GM23248 (cell line): ENCODE measurements at regions not wholly inside any gene's neighbourhood (a gene's known extent, or its start where the extent isn't known, plus 50 kb on each side); places are given as distances from the start of the nearest gene placed in this dataset.

ENCODE experiments used
- DNase-seq: peaks from one replicate; pipeline ENCODE4 v3.0.0-alpha.2; 2015
- H2AFZ ChIP-seq: fragments of 200-600 bp; sonication (generic); 2 replicates; pipeline ENCODE4 v1.6.1; 2016; ENCODE audit warnings: antibody characterized with exemption
- H3F3A ChIP-seq: fragments of 200-600 bp; sonication (generic); 2 replicates; pipeline ENCODE4 v1.6.1; 2016; ENCODE audit warnings: mild to moderate bottlenecking, antibody characterized with exemption, mixed run types; ENCODE audit not compliant: insufficient read depth
- H3K27ac ChIP-seq: fragments of 200-600 bp; sonication (generic); 2 replicates; pipeline ENCODE4 v1.5.1; 2016; ENCODE audit warnings: mild to moderate bottlenecking
- H3K27me3 ChIP-seq: fragments of 200-600 bp; sonication (generic); replicated peaks from 2 replicates; pipeline ENCODE4 v1.6.1; 2016; ENCODE audit warnings: mild to moderate bottlenecking; ENCODE audit not compliant: insufficient read depth
- H3K36me3 ChIP-seq: fragments of 200-600 bp; sonication (generic); 2 replicates; pipeline ENCODE4 v1.6.1; 2016; ENCODE audit warnings: low read depth, mild to moderate bottlenecking
- H3K4me1 ChIP-seq: fragments of 200-600 bp; sonication (generic); 2 replicates; pipeline ENCODE4 v1.6.1; 2016; ENCODE audit warnings: mild to moderate bottlenecking; ENCODE audit not compliant: insufficient read depth
- H3K4me2 ChIP-seq: fragments of 200-600 bp; sonication (generic); one replicate; pipeline ENCODE4 v1.6.1; 2016; ENCODE audit warnings: mild to moderate bottlenecking; ENCODE audit not compliant: unreplicated experiment
- H3K4me3 ChIP-seq: fragments of 200-600 bp; sonication (generic); 2 replicates; pipeline ENCODE4 v1.5.1; 2016; ENCODE audit warnings: mild to moderate bottlenecking
- H3K79me2 ChIP-seq: fragments of 200-600 bp; sonication (generic); 2 replicates; pipeline ENCODE4 v1.6.1; 2016; ENCODE audit warnings: mild to moderate bottlenecking; ENCODE audit not compliant: insufficient read depth
- H3K9ac ChIP-seq: fragments of 200-600 bp; sonication (generic); 2 replicates; pipeline ENCODE4 v1.6.1; 2016; ENCODE audit warnings: mild to moderate bottlenecking
- H3K9me2 ChIP-seq: fragments of 200-600 bp; sonication (generic); 2 replicates; pipeline ENCODE4 v1.6.1; 2016; ENCODE audit warnings: mixed run types, mild to moderate bottlenecking, moderate library complexity; ENCODE audit not compliant: insufficient read depth
- H3K9me3 ChIP-seq: fragments of 200-600 bp; sonication (generic); one replicate; pipeline ENCODE4 v1.6.1; 2017; ENCODE audit warnings: low read depth
- H4K20me1 ChIP-seq: fragments of 200-600 bp; sonication (generic); 2 replicates; pipeline ENCODE4 v1.6.0; 2016; ENCODE audit not compliant: insufficient read depth
- EZH2 ChIP-seq: fragments of 200-600 bp; sonication (generic); IDR thresholded peaks from 2 replicates; pipeline ENCODE4 v1.6.1; 2018; ENCODE audit warnings: antibody characterized with exemption, mild to moderate bottlenecking; ENCODE audit not compliant: insufficient read depth, poor library complexity, severe bottlenecking
- EZH2phosphoT487 ChIP-seq: fragments of 200-600 bp; sonication (generic); IDR thresholded peaks from 2 replicates; pipeline ENCODE4 v1.6.1; 2018; ENCODE audit warnings: antibody characterized with exemption, moderate library complexity, mild to moderate bottlenecking, low read depth; ENCODE audit not compliant: insufficient read depth
- WGBS, 2 experiments: methylation state at CpG; one replicate each; pipeline ENCODE4 v1.1.6; 2015 to 2017; ENCODE audit warnings: low lambda C conversion rate in 2 of 2, low coverage in 1 of 2; ENCODE audit errors: missing lambda C conversion rate in 2 of 2; 5-methylcytosine and 5-hydroxymethylcytosine counted together
- in situ Hi-C: fragments of 300-500 bp; cut with MboI; formaldehyde crosslinking; loops from 2 replicates; pipeline ENCODE4 v1.15.0; 2020

DNA sequence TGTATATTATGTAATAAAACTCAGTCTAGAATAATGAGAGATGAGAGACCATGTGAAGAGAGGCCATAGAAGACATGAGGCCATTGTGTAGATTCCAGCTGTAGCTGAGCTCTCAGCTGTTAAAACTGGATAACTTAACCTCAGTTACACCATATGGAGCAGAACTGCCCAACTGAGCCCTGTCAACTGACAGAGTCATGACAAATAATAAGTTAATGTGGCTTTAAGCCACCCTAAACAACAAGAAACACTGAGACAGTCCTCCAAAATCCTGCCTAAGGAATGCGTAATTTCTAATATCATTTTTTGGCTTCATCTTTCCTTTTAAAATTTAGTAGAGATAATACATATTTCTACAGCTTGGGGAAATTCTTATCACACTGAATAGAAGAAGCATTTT, 580.0 kb upstream of the RGS18 start:
- H3K4me2 ChIP-seq: no peak overlapping the region
- no peak overlapping the region for H3K9ac ChIP-seq
- in situ Hi-C loops: no loop called here

DNA sequence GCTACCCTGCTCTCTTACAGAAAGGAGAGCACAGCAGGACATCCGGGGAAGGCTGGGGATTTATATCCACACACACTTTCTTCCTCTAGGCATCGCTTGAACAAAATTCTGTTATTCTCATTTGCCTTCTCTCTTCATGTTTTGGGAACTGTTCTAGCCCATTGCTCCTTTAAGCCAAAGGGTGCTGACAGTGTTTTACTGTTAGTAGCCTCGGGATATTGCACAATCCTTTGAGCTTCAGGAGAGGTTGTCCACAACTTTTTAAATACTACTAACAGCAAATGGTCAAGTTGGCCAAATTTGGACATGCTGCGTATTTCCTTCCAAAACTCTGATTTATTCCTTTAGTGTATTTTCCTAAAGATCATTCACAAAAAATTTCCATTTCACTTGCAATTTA, 579.2 kb upstream of the RGS18 start:
- H2AFZ ChIP-seq: no peak overlapping the region
- no peaks in the 10 kb centered on the region for H3K9me2 ChIP-seq
- H3K27ac ChIP-seq: no peak overlapping the region
- H3K9me3 ChIP-seq: no peaks in the 10 kb centered on the region
- H3K79me2 ChIP-seq: no peaks in the 10 kb centered on the region
- no peak for TF ChIP-seq EZH2
- TF ChIP-seq EZH2phosphoT487: no peak
- no peaks in the 10 kb centered on the region for H3K27me3 ChIP-seq
- in situ Hi-C loops: no loop called here
- no peak overlapping the region for H3K9ac ChIP-seq
- no peak overlapping the region for H3K4me3 ChIP-seq
- no peaks in the 10 kb centered on the region for H3K36me3 ChIP-seq
- no peaks in the 10 kb centered on the region for H3F3A ChIP-seq
- WGBS, 2 experiments: 21 to 26% methylated on average over 4 of the region's 4 CpGs
- H4K20me1 ChIP-seq: no peaks in the 10 kb centered on the region
- no peak overlapping the region for H3K4me2 ChIP-seq
- H3K4me1 ChIP-seq: no peaks in the 10 kb centered on the region
- no peak for DNase-seq

More for the DNA sequence above, 580.0 kb upstream of the RGS18 start:
- Histone ChIP-seq H3K27ac (no peak overlapping the region), H3K79me2 (no peaks in the 10 kb centered on the region), H3K9me3 (no peaks in the 10 kb centered on the region), H3F3A (no peaks in the 10 kb centered on the region), H3K4me3 (no peak overlapping the region), H3K36me3 (no peaks in the 10 kb centered on the region), H3K9me2 (no peaks in the 10 kb centered on the region), H2AFZ (no peak overlapping the region), H3K27me3 (no peaks in the 10 kb centered on the region), H3K4me1 (no peaks in the 10 kb centered on the region), H4K20me1 (no peaks in the 10 kb centered on the region)
- no peak for TF ChIP-seq EZH2
- no peak for TF ChIP-seq EZH2phosphoT487
- WGBS, 2 experiments: 47 to 63% methylated on average over 1 of the region's 1 CpG
- no peak for DNase-seq

DNA sequence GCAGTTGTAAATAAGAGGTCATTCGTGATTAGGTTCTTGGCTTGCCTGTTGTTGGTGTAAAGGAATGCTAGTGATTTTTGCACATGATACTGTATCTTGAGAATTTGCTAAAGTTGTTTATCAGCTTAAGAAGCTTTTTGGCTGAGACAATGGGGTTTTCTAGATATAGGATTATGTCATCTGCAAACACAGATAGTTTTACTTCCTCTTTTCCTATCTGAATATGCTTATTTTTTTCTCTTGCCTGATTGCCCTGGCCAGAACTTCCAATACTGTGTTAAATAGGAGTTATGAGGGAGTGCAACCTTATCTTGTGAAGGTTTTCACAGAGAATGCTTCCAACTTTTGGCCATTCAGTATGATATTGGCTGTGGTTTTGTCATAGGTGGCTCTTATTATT, 576.1 kb upstream of the RGS18 start:
- Histone ChIP-seq H3K9ac (no peak overlapping the region), H3K79me2 (no peaks in the 10 kb centered on the region), H3K4me3 (no peak overlapping the region), H3K27ac (no peak overlapping the region), H3K27me3 (no peaks in the 10 kb centered on the region), H3F3A (no peaks in the 10 kb centered on the region), H3K9me3 (no peaks in the 10 kb centered on the region), H4K20me1 (no peaks in the 10 kb centered on the region), H3K4me2 (no peak overlapping the region), H3K4me1 (no peaks in the 10 kb centered on the region), H2AFZ (no peak overlapping the region), H3K36me3 (no peaks in the 10 kb centered on the region), H3K9me2 (no peaks in the 10 kb centered on the region)
- DNase-seq: no peak
- TF ChIP-seq EZH2phosphoT487 (no peak), EZH2 (no peak)
- in situ Hi-C loops: no loop called here
- WGBS, 2 experiments: 16 to 32% methylated on average over 1 of the region's 1 CpG

DNA sequence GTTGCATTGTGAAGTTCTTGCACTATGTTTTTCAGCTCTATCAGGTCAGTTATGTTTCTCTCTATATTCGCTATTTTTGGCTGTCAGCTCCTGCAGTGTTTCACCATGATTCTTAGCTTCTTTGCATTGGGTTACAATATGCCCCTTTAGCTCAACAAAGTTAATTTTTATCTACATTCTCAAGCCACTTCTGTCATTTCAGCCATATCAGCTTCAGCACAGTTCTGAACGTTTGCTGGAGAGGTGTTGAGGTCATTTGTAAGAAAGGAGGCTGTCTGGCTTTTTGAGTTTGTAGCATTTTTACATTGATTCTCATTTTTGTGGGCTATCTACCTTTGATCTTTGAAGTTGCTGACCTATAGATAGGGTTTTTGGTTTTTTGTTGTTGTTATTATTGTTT, 573.2 kb upstream of the RGS18 start:
- H3K27ac ChIP-seq: no peak overlapping the region
- no peak overlapping the region for H2AFZ ChIP-seq
- no peaks in the 10 kb centered on the region for H3F3A ChIP-seq
- H3K36me3 ChIP-seq: no peaks in the 10 kb centered on the region
- no peak overlapping the region for H3K4me3 ChIP-seq
- no peaks in the 10 kb centered on the region for H4K20me1 ChIP-seq
- DNase-seq: no peak
- 15 to 22% methylated on average over 2 of the region's 2 CpGs for WGBS, 2 experiments
- no peak overlapping the region for H3K4me2 ChIP-seq
- no peaks in the 10 kb centered on the region for H3K27me3 ChIP-seq
- no peaks in the 10 kb centered on the region for H3K4me1 ChIP-seq
- TF ChIP-seq EZH2 (no peak), EZH2phosphoT487 (no peak)
- H3K9ac ChIP-seq: no peak overlapping the region
- no peaks in the 10 kb centered on the region for H3K9me3 ChIP-seq
- in situ Hi-C loops: no loop called here
- H3K79me2 ChIP-seq: no peaks in the 10 kb centered on the region
- H3K9me2 ChIP-seq: no peaks in the 10 kb centered on the region

DNA sequence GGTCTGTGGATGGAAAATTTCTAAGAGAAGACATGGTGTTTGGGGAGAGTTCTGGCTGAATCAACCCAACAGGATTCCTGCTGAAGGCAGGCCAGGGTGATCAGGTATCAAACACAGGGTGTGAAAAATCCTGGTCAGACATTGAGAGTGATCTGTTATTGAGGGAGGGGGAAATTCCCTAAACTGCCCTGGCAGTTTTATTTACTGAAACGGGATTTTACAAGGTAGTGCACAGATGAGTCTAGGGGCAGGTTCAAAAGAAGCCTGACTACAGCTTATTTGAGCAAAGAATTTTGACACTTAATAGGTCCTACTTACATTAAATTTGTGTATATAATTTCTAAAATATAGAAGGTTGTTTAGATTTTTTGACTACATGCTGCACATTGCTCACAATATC, 569.4 kb upstream of the RGS18 start:
- H3K9me3 ChIP-seq: no peaks in the 10 kb centered on the region
- 11 to 13% methylated on average over 1 of the region's 1 CpG for WGBS, 2 experiments
- no peaks in the 10 kb centered on the region for H3K27me3 ChIP-seq
- TF ChIP-seq EZH2phosphoT487 (no peak), EZH2 (no peak)
- no peak overlapping the region for H3K9ac ChIP-seq
- no peak for DNase-seq
- in situ Hi-C loops: no loop called here
- no peaks in the 10 kb centered on the region for H3F3A ChIP-seq
- H2AFZ ChIP-seq: no peak overlapping the region
- no peak overlapping the region for H3K4me3 ChIP-seq
- H3K36me3 ChIP-seq: no peaks in the 10 kb centered on the region
- no peaks in the 10 kb centered on the region for H3K79me2 ChIP-seq
- H3K9me2 ChIP-seq: no peaks in the 10 kb centered on the region
- no peak overlapping the region for H3K4me2 ChIP-seq
- H4K20me1 ChIP-seq: no peaks in the 10 kb centered on the region
- H3K27ac ChIP-seq: no peak overlapping the region
- H3K4me1 ChIP-seq: no peaks in the 10 kb centered on the region
